ENCODE measurements at regions not wholly inside any gene's neighbourhood (a gene's known extent, or its start where the extent isn't known, plus 50 kb on each side); places are given as distances from the start of the nearest gene placed in this dataset.

DNA sequence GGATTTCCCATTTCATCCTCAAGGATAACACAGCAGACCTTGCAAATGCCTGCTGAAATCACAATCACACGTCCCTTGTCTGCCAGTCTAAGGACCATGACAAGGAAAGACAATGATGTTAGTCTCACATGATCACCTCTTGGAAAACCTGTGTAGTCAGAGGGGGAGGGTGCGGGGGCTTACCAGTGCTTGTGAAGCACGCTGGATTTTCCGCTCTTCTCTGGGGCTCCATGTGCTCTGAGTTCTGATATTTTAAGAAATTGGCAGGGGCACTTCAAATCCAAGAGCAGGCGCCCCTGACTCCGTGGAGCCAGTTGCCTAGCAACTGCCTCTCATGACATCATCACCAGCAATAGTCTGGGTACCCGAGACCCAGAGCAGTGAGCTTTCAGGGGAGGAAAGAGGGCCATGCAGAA is 200.9 kb upstream of the C14orf180 start:
- TF ChIP-seq POLR2A (IDR thresholded peaks at IDR 0.05; ENCODE audit: low read depth, low read length), result no peak
- TF ChIP-seq TAF1 (IDR thresholded peaks at IDR 0.05; ENCODE audit: borderline replicate concordance, low read depth, low read length), result no peak

Data from GM12892 (cell line).